Activated T-helper 2 cell treated with anti-CD3 and anti-CD28 coated beads, Interferon-gamma antibody, Interleukin-2, Interleukin-4, amounts not matched to agents 10 μg/mL and 5 μg/mL and 100 μg/mL, durations not matched to agents 14 hours and 24 hours and 36 hours (primary cell): ENCODE measurements at regions not wholly inside any gene's neighbourhood (a gene's known extent, or its start where the extent isn't known, plus 50 kb on each side); places are given as distances from the start of the nearest gene placed in this dataset.

Experiments used
- DNase-seq: peaks from one replicate; pipeline ENCODE4 v3.0.0; 2021; ENCODE audit warnings: low spot score
- H3K27ac Mint-ChIP-seq: one replicate; pipeline ENCODE4 v1.8.0; 2021; ENCODE audit warnings: mixed read lengths
- H3K27me3 Mint-ChIP-seq: one replicate; pipeline ENCODE4 v1.8.0; 2021; ENCODE audit warnings: low read depth, mixed read lengths
- H3K36me3 Mint-ChIP-seq: one replicate; pipeline ENCODE4 v1.8.0; 2021; ENCODE audit warnings: low read depth, mixed read lengths
- H3K4me1 Mint-ChIP-seq: one replicate; pipeline ENCODE4 v1.8.0; 2021; ENCODE audit warnings: low read depth, mixed read lengths
- H3K4me3 Mint-ChIP-seq: one replicate; pipeline ENCODE4 v1.8.0; 2021; ENCODE audit warnings: low read depth, mild to moderate bottlenecking, moderate library complexity, mixed read lengths
- H3K9me3 Mint-ChIP-seq: one replicate; pipeline ENCODE4 v1.8.0; 2021; ENCODE audit warnings: mixed read lengths
- intact Hi-C: fragments of 100-400 bp; cut with micrococcal nuclease; formaldehyde crosslinking; loops from one replicate; pipeline ENCODE4 v1.15.1; 2023

- no peak for DNase-seq
- intact Hi-C loops = no loop called here
- H3K4me3 Mint-ChIP-seq = no peak overlapping the region
- peaks cover under 1% of the 10 kb centered on the region for H3K27me3 Mint-ChIP-seq
- peaks cover 14% of the 10 kb centered on the region for H3K4me1 Mint-ChIP-seq
- no peaks in the 10 kb centered on the region for H3K9me3 Mint-ChIP-seq
- H3K36me3 Mint-ChIP-seq = no peaks in the 10 kb centered on the region
- H3K27ac Mint-ChIP-seq = no peak overlapping the region
Observed at GRCh38 chr6:25062070-25062811, 126.5 kb upstream of the RIPOR2 start.

GRCh38 chr6:25064006-25064405 is 128.2 kb upstream of the RIPOR2 start:
- H3K36me3 Mint-ChIP-seq = no peaks in the 10 kb centered on the region
- H3K27ac Mint-ChIP-seq = no peak overlapping the region
- DNase-seq = no peak
- peaks cover 5% of the 10 kb centered on the region for H3K27me3 Mint-ChIP-seq
- intact Hi-C loops = no loop called here
- H3K9me3 Mint-ChIP-seq = no peaks in the 10 kb centered on the region
- peaks cover 4% of the 10 kb centered on the region for H3K4me1 Mint-ChIP-seq
- no peak overlapping the region for H3K4me3 Mint-ChIP-seq

GRCh38 chr6:25065666-25066065 is 129.9 kb upstream of the RIPOR2 start:
- Mint-ChIP-seq H3K27ac (no peak overlapping the region), H3K9me3 (peaks cover 5% of the 10 kb centered on the region), H3K27me3 (peaks cover 5% of the 10 kb centered on the region), H3K36me3 (peaks cover 3% of the 10 kb centered on the region), H3K4me3 (no peak overlapping the region), H3K4me1 (peaks cover 4% of the 10 kb centered on the region)
- intact Hi-C loops = no loop called here
- DNase-seq = no peak

- H3K27me3 Mint-ChIP-seq = peaks cover 5% of the 10 kb centered on the region
- peaks cover 3% of the 10 kb centered on the region for H3K36me3 Mint-ChIP-seq
- peaks cover 5% of the 10 kb centered on the region for H3K9me3 Mint-ChIP-seq
- no peak overlapping the region for H3K27ac Mint-ChIP-seq
- intact Hi-C loops = no loop called here
- H3K4me1 Mint-ChIP-seq = peaks cover 3% of the 10 kb centered on the region
- no peak for DNase-seq
- no peak overlapping the region for H3K4me3 Mint-ChIP-seq
Observed at GRCh38 chr6:25066593-25066992, 130.8 kb upstream of the RIPOR2 start.

- H3K27ac Mint-ChIP-seq = no peak overlapping the region
- H3K36me3 Mint-ChIP-seq = peaks cover 3% of the 10 kb centered on the region
- no peak overlapping the region for H3K4me3 Mint-ChIP-seq
- H3K27me3 Mint-ChIP-seq = peaks cover 5% of the 10 kb centered on the region
- peaks cover 5% of the 10 kb centered on the region for H3K9me3 Mint-ChIP-seq
- no peak for DNase-seq
- intact Hi-C loops = no loop called here
- peaks cover 3% of the 10 kb centered on the region for H3K4me1 Mint-ChIP-seq
Observed at GRCh38 chr6:25068866-25069265, 133.1 kb upstream of the RIPOR2 start.

GRCh38 chr6:25070547-25071366 is 135.0 kb upstream of the RIPOR2 start:
- intact Hi-C loops = loop anchor here (1.0 to 10.0 kb wide), 7 partner anchors 14 to 488 kb away; partner anchors contain the start of gene GMNN
- peaks cover 3% of the 10 kb centered on the region for H3K36me3 Mint-ChIP-seq
- peaks cover 5% of the 10 kb centered on the region for H3K9me3 Mint-ChIP-seq
- H3K4me1 Mint-ChIP-seq = peaks cover 8% of the 10 kb centered on the region
- H3K4me3 Mint-ChIP-seq = no peak overlapping the region
- peak overlapping the region; percentile 77 for H3K27ac Mint-ChIP-seq
- DNase-seq = peak; percentile 74
- peaks cover 5% of the 10 kb centered on the region for H3K27me3 Mint-ChIP-seq

GRCh38 chr6:25078141-25078540 is 142.4 kb upstream of the RIPOR2 start:
- Mint-ChIP-seq H3K27ac (no peak overlapping the region), H3K4me1 (peaks cover 18% of the 10 kb centered on the region), H3K4me3 (no peak overlapping the region), H3K27me3 (no peaks in the 10 kb centered on the region), H3K36me3 (peaks cover 42% of the 10 kb centered on the region), H3K9me3 (no peaks in the 10 kb centered on the region)
- no peak for DNase-seq
- intact Hi-C loops = loop anchor here (10.0 kb wide), 1 partner anchor 303 kb away; the partner anchor contains the start of gene GMNN

GRCh38 chr6:25083784-25084507 is 148.2 kb upstream of the RIPOR2 start:
- Mint-ChIP-seq H3K27ac (peak overlapping the region; percentile 61), H3K27me3 (no peaks in the 10 kb centered on the region)
- intact Hi-C loops = no loop called here

GRCh38 chr6:25084508-25084833 is 148.7 kb upstream of the RIPOR2 start:
- no peak for DNase-seq
- Mint-ChIP-seq H3K4me3 (no peak overlapping the region), H3K4me1 (peaks cover 21% of the 10 kb centered on the region), H3K9me3 (no peaks in the 10 kb centered on the region), H3K27ac (no peak overlapping the region), H3K27me3 (no peaks in the 10 kb centered on the region), H3K36me3 (peaks cover 54% of the 10 kb centered on the region)
- intact Hi-C loops = no loop called here

More at GRCh38 chr6:25083784-25084507, 148.2 kb upstream of the RIPOR2 start:
- Mint-ChIP-seq H3K4me3 (no peak overlapping the region), H3K36me3 (peaks cover 57% of the 10 kb centered on the region), H3K9me3 (no peaks in the 10 kb centered on the region), H3K4me1 (peaks cover 15% of the 10 kb centered on the region)
- no peak for DNase-seq

- Mint-ChIP-seq H3K4me3 (no peak overlapping the region), H3K9me3 (no peaks in the 10 kb centered on the region), H3K4me1 (peaks cover 21% of the 10 kb centered on the region), H3K27me3 (no peaks in the 10 kb centered on the region), H3K27ac (no peak overlapping the region), H3K36me3 (peaks cover 45% of the 10 kb centered on the region)
- no peak for DNase-seq
- intact Hi-C loops = loop anchor here (5.0 kb wide), 1 partner anchor 92 kb away; no protein-coding TSS in a partner anchor
Observed at GRCh38 chr6:25085756-25086155, 150.0 kb upstream of the RIPOR2 start.

GRCh38 chr6:25086500-25087091 is 150.8 kb upstream of the RIPOR2 start:
- H3K27ac Mint-ChIP-seq = no peak overlapping the region

GRCh38 chr6:25088513-25088912 is 152.8 kb upstream of the RIPOR2 start:
- intact Hi-C loops = loop anchor here (5.0 kb wide), 1 partner anchor 89 kb away; no protein-coding TSS in a partner anchor

More at GRCh38 chr6:25086500-25087091, 150.8 kb upstream of the RIPOR2 start:
- intact Hi-C loops = loop anchor here (5.0 kb wide), 1 partner anchor 91 kb away; no protein-coding TSS in a partner anchor
- Mint-ChIP-seq H3K9me3 (no peaks in the 10 kb centered on the region), H3K4me1 (peaks cover 21% of the 10 kb centered on the region), H3K27me3 (no peaks in the 10 kb centered on the region), H3K4me3 (no peak overlapping the region), H3K36me3 (peaks cover 47% of the 10 kb centered on the region)
- DNase-seq = no peak

More at GRCh38 chr6:25088513-25088912, 152.8 kb upstream of the RIPOR2 start:
- Mint-ChIP-seq H3K4me1 (peaks cover 21% of the 10 kb centered on the region), H3K27ac (no peak overlapping the region), H3K4me3 (no peak overlapping the region), H3K36me3 (peaks cover 44% of the 10 kb centered on the region), H3K27me3 (no peaks in the 10 kb centered on the region), H3K9me3 (no peaks in the 10 kb centered on the region)
- no peak for DNase-seq
